ENCODE measurements at regions not wholly inside any gene's neighbourhood (a gene's known extent, or its start where the extent isn't known, plus 50 kb on each side); places are given as distances from the start of the nearest gene placed in this dataset.

DNA sequence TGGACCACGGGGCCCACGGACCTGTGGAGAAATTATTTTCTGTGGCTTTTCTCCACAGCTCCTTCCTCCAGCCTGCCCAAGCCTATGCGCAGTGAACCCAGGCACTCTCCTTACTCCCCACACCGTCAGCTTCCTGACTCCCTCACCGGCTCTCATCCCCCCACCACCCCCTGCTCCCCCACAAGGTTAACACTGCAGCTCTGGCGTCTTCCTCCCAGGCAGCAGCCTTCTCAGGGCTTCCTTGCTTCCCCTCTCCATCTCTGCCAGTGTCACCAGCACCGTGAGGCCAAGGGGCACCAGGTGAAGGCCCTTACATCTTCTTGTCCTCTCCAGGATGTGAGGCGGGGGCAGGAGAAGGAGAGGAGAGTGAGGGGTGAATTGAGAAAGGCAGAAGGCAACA lies 168.3 kb upstream of the TLE3 start:
- no peak for DNase-seq (ENCODE audit: low read depth in 1 of 2, low spot score in 1 of 2)
- peak overlapping the region; percentile 35; the same call in 1 of the 2 replicates for H3K27ac ChIP-seq (replicated peaks)
- TF ChIP-seq POLR2AphosphoS5 (IDR thresholded peaks at IDR 0.05; ENCODE audit: low read depth) (no peak), SPI1 (IDR thresholded peaks at IDR 0.05; ENCODE audit: borderline replicate concordance, low read depth) (no peak), GABPA (IDR thresholded peaks at IDR 0.05; ENCODE audit: low read depth) (no peak)
- TF ChIP-seq, protein P1, sequence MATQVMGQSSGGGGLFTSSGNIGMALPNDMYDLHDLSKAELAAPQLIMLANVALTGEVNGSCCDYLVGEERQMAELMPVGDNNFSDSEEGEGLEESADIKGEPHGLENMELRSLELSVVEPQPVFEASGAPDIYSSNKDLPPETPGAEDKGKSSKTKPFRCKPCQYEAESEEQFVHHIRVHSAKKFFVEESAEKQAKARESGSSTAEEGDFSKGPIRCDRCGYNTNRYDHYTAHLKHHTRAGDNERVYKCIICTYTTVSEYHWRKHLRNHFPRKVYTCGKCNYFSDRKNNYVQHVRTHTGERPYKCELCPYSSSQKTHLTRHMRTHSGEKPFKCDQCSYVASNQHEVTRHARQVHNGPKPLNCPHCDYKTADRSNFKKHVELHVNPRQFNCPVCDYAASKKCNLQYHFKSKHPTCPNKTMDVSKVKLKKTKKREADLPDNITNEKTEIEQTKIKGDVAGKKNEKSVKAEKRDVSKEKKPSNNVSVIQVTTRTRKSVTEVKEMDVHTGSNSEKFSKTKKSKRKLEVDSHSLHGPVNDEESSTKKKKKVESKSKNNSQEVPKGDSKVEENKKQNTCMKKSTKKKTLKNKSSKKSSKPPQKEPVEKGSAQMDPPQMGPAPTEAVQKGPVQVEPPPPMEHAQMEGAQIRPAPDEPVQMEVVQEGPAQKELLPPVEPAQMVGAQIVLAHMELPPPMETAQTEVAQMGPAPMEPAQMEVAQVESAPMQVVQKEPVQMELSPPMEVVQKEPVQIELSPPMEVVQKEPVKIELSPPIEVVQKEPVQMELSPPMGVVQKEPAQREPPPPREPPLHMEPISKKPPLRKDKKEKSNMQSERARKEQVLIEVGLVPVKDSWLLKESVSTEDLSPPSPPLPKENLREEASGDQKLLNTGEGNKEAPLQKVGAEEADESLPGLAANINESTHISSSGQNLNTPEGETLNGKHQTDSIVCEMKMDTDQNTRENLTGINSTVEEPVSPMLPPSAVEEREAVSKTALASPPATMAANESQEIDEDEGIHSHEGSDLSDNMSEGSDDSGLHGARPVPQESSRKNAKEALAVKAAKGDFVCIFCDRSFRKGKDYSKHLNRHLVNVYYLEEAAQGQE (IDR thresholded peaks at IDR 0.05; ENCODE audit: insufficient replicate concordance, low read depth): no peak
- TF ChIP-seq, protein P2, sequence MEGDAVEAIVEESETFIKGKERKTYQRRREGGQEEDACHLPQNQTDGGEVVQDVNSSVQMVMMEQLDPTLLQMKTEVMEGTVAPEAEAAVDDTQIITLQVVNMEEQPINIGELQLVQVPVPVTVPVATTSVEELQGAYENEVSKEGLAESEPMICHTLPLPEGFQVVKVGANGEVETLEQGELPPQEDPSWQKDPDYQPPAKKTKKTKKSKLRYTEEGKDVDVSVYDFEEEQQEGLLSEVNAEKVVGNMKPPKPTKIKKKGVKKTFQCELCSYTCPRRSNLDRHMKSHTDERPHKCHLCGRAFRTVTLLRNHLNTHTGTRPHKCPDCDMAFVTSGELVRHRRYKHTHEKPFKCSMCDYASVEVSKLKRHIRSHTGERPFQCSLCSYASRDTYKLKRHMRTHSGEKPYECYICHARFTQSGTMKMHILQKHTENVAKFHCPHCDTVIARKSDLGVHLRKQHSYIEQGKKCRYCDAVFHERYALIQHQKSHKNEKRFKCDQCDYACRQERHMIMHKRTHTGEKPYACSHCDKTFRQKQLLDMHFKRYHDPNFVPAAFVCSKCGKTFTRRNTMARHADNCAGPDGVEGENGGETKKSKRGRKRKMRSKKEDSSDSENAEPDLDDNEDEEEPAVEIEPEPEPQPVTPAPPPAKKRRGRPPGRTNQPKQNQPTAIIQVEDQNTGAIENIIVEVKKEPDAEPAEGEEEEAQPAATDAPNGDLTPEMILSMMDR (IDR thresholded peaks at IDR 0.05; ENCODE audit: insufficient read depth, low read length): no peak
- H3K27me3 ChIP-seq (ENCODE audit: insufficient read depth, poor library complexity, severe bottlenecking): no peaks in the 10 kb centered on the region
- no peak overlapping the region for H3K4me3 ChIP-seq (replicated peaks; ENCODE audit: insufficient read depth, low read length)

DNA sequence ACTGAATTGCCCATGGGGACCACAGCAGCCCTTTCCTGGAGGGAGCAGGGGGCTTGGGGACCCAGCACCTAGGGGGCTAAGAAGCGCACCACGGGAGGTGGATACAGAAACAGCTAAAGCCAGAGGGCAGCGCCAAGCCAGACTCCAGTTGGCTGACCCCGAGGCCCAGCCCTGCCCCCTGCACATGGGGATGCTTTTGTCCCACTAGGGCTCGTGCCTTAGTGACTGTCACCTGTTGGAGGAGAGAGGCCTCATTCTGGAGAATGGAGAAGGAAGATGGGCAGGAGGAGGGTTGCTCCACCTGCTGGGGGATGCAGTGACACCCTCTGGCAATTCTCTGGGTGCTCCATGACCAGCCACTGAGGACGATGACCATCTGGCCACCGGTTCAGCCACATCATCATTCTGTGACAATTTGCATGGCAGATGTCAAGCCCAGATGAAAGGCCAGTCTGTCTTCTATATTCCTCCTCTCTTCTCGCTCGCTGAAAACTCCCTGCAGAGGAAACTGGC lies 167.8 kb upstream of the TLE3 start:
- no peaks in the 10 kb centered on the region for H3K27me3 ChIP-seq (ENCODE audit: insufficient read depth, poor library complexity, severe bottlenecking)
- no peak overlapping the region for H3K4me3 ChIP-seq (replicated peaks; ENCODE audit: insufficient read depth, low read length)
- DNase-seq (ENCODE audit: low read depth in 1 of 2, low spot score in 1 of 2): no peak
- no peak overlapping the region for H3K27ac ChIP-seq (replicated peaks)
- no peak for TF ChIP-seq POLR2AphosphoS5 (IDR thresholded peaks at IDR 0.05; ENCODE audit: low read depth)
- TF ChIP-seq, protein P2 (IDR thresholded peaks at IDR 0.05; ENCODE audit: insufficient read depth, low read length): no peak
- no peak for TF ChIP-seq GABPA (IDR thresholded peaks at IDR 0.05; ENCODE audit: low read depth)
- TF ChIP-seq, protein P1 (IDR thresholded peaks at IDR 0.05; ENCODE audit: insufficient replicate concordance, low read depth): no peak
- no peak for TF ChIP-seq SPI1 (IDR thresholded peaks at IDR 0.05; ENCODE audit: borderline replicate concordance, low read depth)

DNA sequence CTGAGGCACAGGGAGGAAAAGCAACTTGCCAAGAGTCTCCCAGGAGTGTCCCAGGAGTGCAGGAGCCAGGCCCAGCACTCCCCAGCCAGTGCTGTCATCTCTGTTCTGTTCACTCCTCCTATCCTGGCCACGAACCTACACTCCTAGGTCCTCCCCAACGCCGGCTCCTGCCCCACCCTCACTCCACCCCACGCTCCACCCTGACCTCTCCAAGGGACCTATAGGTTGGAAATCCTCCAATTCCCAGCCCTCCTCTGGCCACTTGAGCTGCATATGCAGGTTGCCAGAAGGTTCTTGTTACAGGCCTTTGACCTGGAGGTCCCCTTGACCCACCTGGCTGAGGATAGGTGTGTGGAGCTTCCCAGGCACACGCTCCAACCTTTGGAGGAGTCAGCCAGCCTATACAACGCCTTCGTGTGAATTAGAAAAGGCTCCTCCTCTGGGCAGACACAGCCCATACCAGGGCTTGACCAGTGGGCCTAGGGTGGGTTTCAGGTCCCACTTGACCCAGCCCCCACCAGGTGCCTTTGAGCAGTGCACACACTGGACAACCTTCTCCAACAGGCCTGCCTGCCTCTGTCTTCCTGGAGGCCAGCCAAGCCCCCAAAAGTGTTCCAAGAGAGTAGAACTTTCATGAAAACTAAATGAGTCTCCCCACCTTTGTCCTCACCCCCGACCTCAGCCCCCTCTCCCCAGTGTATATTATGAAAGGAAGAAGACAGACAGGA lies 167.2 kb upstream of the TLE3 start:
- Histone ChIP-seq H3K27ac (replicated peaks) (no peak overlapping the region), H3K4me3 (replicated peaks; ENCODE audit: insufficient read depth, low read length) (no peak overlapping the region), H3K27me3 (ENCODE audit: insufficient read depth, poor library complexity, severe bottlenecking) (no peaks in the 10 kb centered on the region)
- TF ChIP-seq, protein P2 (IDR thresholded peaks at IDR 0.05; ENCODE audit: insufficient read depth, low read length): no peak
- TF ChIP-seq POLR2AphosphoS5 (IDR thresholded peaks at IDR 0.05; ENCODE audit: low read depth) (no peak), SPI1 (IDR thresholded peaks at IDR 0.05; ENCODE audit: borderline replicate concordance, low read depth) (no peak), GABPA (IDR thresholded peaks at IDR 0.05; ENCODE audit: low read depth) (no peak)
- TF ChIP-seq, protein P1 (IDR thresholded peaks at IDR 0.05; ENCODE audit: insufficient replicate concordance, low read depth): no peak
- no peak for DNase-seq (ENCODE audit: low read depth in 1 of 2, low spot score in 1 of 2)
